ENCODE measurements at regions not wholly inside any gene's neighbourhood (a gene's known extent, or its start where the extent isn't known, plus 50 kb on each side); places are given as distances from the start of the nearest gene placed in this dataset.

DNA sequence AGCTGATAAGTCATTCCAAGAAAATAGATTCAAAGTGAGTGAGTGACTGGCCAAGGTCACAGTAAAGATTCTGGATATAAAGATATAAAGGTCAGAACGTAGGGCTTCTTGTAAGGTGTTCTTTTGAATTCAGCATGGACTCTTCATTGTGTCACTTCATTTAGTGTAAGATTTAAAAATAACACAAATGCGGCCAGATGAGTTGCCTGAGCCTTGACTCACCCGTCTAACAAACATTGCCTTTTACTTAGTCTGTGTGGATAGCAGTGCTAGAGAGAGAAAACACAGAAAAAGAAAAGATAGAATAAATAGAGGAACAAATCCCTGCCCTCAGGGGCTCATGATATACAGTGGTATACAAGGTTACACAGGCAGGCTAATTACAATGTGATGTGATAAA, 223.4 kb downstream of the PLPP3 start:
- no peak for TF ChIP-seq POLR2A (IDR thresholded peaks at IDR 0.05)
- TF ChIP-seq, protein P1, sequence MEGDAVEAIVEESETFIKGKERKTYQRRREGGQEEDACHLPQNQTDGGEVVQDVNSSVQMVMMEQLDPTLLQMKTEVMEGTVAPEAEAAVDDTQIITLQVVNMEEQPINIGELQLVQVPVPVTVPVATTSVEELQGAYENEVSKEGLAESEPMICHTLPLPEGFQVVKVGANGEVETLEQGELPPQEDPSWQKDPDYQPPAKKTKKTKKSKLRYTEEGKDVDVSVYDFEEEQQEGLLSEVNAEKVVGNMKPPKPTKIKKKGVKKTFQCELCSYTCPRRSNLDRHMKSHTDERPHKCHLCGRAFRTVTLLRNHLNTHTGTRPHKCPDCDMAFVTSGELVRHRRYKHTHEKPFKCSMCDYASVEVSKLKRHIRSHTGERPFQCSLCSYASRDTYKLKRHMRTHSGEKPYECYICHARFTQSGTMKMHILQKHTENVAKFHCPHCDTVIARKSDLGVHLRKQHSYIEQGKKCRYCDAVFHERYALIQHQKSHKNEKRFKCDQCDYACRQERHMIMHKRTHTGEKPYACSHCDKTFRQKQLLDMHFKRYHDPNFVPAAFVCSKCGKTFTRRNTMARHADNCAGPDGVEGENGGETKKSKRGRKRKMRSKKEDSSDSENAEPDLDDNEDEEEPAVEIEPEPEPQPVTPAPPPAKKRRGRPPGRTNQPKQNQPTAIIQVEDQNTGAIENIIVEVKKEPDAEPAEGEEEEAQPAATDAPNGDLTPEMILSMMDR (IDR thresholded peaks at IDR 0.05), result no peak
